Stimulated activated CD4-positive, alpha-beta T cell treated with anti-CD3 and anti-CD28 coated beads, Interleukin-1b, Interleukin-23, amount 100 ng/mL, for 4 hours (primary cell): ENCODE measurements at regions not wholly inside any gene's neighbourhood (a gene's known extent, or its start where the extent isn't known, plus 50 kb on each side); places are given as distances from the start of the nearest gene placed in this dataset.
"Not testable (repeated sequence)": the region's sequence is repeated elsewhere in the genome, so short reads cannot be mapped to it uniquely, and the experiment has no call there.

Source experiments
- DNase-seq, 2 donors: peaks; one replicate each; pipeline ENCODE4 v3.0.0-alpha.2; 2020; ENCODE audit warnings: low read depth in 2 of 2

DNA sequence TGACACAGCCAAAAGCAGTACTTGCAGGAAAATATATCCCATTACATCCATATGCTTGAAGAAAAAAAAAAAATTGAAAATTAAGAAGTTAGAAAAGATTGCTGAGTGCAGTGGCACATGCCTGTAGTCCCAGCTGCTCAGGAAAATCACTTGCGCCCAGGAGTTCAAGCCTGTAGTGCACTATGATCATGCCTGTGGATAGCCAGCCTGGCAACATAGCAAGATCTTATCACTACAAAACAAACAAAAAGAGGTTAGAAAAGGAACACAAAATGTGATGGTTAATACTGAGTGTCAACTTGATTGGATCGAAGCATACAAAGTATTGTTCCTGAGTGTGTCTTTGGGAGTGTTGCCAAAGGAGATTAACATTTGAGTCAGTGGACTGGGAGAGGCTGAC is 361.9 kb downstream of the NYAP2 start:
- no peak for DNase-seq

- DNase-seq, result no peak
Observed at GRCh38 chr2:225757248-225757647, 357.7 kb downstream of the NYAP2 start.

- DNase-seq, result no peak
Observed at GRCh38 chr2:225756198-225756597, 356.7 kb downstream of the NYAP2 start.

DNA sequence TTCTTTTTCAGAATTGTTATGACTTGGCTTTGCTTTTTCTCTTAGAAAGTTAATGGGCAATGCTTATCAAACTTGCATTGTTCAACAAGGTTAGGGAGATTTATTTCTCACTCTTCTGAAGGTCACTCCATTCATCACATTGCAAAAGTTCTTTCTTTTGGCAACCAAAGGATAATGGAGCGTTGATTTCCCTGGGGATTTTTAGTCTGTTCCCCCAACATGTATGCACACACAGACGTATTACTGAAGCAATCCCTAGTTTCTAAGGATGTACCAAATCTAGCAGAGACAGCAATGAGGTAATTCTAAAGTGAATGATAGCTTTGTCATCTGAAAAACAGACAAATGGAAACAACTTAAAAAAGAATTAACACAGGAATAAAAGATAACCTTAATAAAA is 349.1 kb downstream of the NYAP2 start:
- no peak for DNase-seq

- DNase-seq, result not testable (repeated sequence)
Observed at GRCh38 chr2:225743996-225744395, 344.5 kb downstream of the NYAP2 start.

DNA sequence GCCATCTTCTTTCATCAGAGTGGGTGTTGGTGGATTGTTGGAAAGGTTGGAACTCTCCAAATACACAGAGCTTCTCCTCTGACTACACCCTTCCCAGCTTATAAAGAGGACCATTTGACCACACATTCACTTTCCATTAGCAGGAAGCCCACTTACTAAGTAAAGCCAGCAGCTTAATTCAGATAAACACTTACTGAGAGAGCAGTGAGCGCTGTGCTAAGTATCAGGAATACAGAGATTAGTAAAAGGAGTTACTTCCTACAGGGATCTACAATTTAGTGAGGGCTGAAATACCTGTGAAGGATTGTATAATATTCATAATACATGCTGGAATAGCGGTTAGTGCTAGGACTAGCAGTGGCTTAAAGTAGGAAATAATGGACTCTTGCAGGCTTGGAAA is 343.0 kb downstream of the NYAP2 start:
- no peak for DNase-seq

DNA sequence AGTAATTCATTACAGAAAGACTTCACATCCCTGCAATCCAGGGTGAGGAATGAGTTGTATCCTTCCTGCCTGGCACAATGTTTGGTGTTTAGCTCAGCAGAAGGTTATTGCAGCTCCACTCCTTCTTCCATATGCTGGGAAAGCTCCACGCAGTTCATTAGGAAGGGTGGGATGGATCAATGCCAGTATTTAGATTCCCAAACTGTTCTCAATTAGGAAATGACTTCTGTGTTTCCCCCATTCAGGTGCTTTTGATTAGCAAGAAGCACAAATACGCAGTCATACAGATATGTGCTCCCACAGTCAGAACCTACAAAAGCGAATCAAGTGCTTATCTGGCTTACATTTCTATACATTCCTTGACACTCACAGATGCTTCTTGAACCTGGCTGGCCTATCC is 340.6 kb downstream of the NYAP2 start:
- DNase-seq, result no peak

- no peak for DNase-seq
Observed at GRCh38 chr2:225739328-225739727, 339.8 kb downstream of the NYAP2 start.

DNA sequence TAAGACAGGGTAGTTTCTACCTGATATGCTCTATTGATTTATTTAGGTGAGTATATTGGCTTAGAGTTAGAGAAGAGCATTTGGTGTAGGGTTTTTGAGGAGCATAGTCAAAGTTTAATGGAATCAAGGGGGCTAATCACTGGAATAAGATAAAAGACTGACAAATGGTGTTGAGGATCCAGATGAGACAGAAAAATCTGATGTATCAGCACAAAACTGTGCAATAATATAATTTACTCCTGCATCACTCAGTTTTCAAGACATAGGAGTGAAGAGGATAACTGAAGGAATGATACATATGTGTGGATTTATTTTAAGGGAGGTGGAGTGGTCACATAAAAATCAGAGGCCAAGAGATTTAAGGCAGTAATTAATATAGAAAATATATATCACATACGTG is 339.2 kb downstream of the NYAP2 start:
- no peak for DNase-seq

GRCh38 chr2:225737556-225737955 is 338.0 kb downstream of the NYAP2 start:
- no peak for DNase-seq

DNA sequence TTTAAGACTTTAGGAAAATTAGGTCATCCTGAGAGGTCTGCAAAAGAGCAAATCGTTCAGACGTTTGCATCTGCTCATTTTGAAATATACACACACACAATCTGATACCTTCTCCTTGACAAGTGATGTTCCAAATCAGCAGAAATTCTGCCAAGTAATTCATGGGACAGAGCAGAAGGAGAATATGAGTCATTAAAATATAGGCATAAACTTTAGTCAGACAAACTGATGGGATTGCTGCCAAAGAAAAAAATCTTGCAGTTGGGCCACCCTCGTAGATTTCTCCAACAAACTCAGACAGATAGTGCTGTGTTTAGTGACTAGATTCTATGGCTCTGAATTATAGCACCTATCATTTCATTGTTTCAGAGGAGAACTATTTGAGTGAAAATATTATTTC is 336.3 kb downstream of the NYAP2 start:
- DNase-seq, result no peak

- DNase-seq, result no peak
Observed at GRCh38 chr2:225725726-225726125, 326.2 kb downstream of the NYAP2 start.
